K562 (cell line): ENCODE measurements at regions not wholly inside any gene's neighbourhood (a gene's known extent, or its start where the extent isn't known, plus 50 kb on each side); places are given as distances from the start of the nearest gene placed in this dataset.

ENCODE experiments used
- BRD9 ChIP-seq: fragments of 450-650 bp; IDR thresholded peaks from 2 replicates; pipeline ENCODE4 v1.6.1; 2018; ENCODE audit warnings: low read depth; ENCODE audit not compliant: partially characterized antibody
- CXXC5 ChIP-seq: fragments of 250-450 bp; sonication (Bioruptor Pico); IDR thresholded peaks from 2 replicates; pipeline ENCODE4 v1.8.0; 2022; ENCODE audit warnings: inconsistent platforms, mild to moderate bottlenecking, moderate library complexity
- ETV6 ChIP-seq, 3 experiments: fragments of 150-350 bp in 1 of 3; sonication (generic) in 1 of 3; formaldehyde crosslinking in 1 of 3; IDR thresholded peaks; 2 replicates each; pipeline versions ENCODE4 v1.6.1 to v1.8.0; 2014 to 2022; ENCODE audit warnings: borderline replicate concordance in 2 of 3, low read depth in 2 of 3, antibody characterized with exemption in 1 of 3, low read length in 1 of 3, mild to moderate bottlenecking in 1 of 3, missing genetic modification reagents in 1 of 3
- KAT7 ChIP-seq: sonication (generic); formaldehyde crosslinking; IDR thresholded peaks from 2 replicates; pipeline ENCODE4 v1.8.0; 2022; ENCODE audit warnings: missing genetic modification reagents, mild to moderate bottlenecking, borderline replicate concordance
- SAFB2 ChIP-seq: fragments of 200-400 bp; formaldehyde crosslinking; IDR thresholded peaks from 2 replicates; pipeline ENCODE4 v1.6.1; 2018; ENCODE audit warnings: borderline replicate concordance, low read length, low read depth, moderate library complexity; ENCODE audit not compliant: severe bottlenecking
- SMARCA4 ChIP-seq: fragments of 450-650 bp; IDR thresholded peaks from 2 replicates; pipeline ENCODE4 v1.6.1; 2016
- TCFL5 ChIP-seq: fragments of 250-450 bp; sonication (Bioruptor Pico); conservative IDR thresholded peaks from 2 replicates; pipeline ENCODE4 v1.6.1; 2021; ENCODE audit warnings: mild to moderate bottlenecking, moderate library complexity, matching md5 sums
- TF ChIP-seq, protein P1 (sequence below): fragments of 450-650 bp; IDR thresholded peaks from 2 replicates; pipeline ENCODE4 v1.6.1; 2016; ENCODE audit warnings: low read depth, mild to moderate bottlenecking, moderate library complexity
- TF ChIP-seq, protein P2 (sequence below): sonication (generic); formaldehyde crosslinking; IDR thresholded peaks from 2 replicates; pipeline ENCODE4 v1.8.0; 2022; ENCODE audit warnings: missing genetic modification reagents, mild to moderate bottlenecking, borderline replicate concordance
- TF ChIP-seq, protein P3 (sequence below): fragments of 450-650 bp; formaldehyde crosslinking; IDR thresholded peaks from 2 replicates; pipeline ENCODE4 v1.4.0; 2020; ENCODE audit warnings: mild to moderate bottlenecking, moderate library complexity
- TF ChIP-seq, protein P4 (sequence below): sonication (generic); formaldehyde crosslinking; IDR thresholded peaks from 2 replicates; pipeline ENCODE4 v1.8.0; 2022; ENCODE audit warnings: missing genetic modification reagents, mild to moderate bottlenecking, borderline replicate concordance

DNA sequence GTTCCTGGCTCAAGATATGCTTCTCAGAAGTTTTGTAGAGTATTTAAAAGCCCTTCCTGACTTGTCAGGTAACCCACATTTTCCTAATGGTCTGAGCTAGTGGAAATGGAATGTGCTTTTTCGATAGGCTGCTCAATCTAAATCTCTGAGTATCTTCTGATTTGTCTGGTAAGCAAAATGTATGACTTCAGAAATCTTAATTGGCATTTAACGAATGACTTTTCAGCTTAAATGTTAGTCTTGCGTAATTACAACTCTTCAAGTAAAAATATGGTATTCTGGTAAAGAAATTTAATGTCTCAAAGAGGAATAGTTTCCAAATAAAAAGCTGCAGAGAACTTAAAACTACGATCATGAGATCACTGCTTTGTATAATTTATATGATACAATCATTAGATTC is 379.1 kb downstream of the ANKRD50 start (continued):
- TF ChIP-seq, protein P1, sequence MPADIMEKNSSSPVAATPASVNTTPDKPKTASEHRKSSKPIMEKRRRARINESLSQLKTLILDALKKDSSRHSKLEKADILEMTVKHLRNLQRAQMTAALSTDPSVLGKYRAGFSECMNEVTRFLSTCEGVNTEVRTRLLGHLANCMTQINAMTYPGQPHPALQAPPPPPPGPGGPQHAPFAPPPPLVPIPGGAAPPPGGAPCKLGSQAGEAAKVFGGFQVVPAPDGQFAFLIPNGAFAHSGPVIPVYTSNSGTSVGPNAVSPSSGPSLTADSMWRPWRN = no peak
- TF ChIP-seq TCFL5 (CRISPR knock-in tag) = no peak
- no peak for TF ChIP-seq CXXC5
- TF ChIP-seq, protein P2, sequence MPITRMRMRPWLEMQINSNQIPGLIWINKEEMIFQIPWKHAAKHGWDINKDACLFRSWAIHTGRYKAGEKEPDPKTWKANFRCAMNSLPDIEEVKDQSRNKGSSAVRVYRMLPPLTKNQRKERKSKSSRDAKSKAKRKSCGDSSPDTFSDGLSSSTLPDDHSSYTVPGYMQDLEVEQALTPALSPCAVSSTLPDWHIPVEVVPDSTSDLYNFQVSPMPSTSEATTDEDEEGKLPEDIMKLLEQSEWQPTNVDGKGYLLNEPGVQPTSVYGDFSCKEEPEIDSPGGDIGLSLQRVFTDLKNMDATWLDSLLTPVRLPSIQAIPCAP (CRISPR knock-in tag) = no peak
- TF ChIP-seq, protein P3, sequence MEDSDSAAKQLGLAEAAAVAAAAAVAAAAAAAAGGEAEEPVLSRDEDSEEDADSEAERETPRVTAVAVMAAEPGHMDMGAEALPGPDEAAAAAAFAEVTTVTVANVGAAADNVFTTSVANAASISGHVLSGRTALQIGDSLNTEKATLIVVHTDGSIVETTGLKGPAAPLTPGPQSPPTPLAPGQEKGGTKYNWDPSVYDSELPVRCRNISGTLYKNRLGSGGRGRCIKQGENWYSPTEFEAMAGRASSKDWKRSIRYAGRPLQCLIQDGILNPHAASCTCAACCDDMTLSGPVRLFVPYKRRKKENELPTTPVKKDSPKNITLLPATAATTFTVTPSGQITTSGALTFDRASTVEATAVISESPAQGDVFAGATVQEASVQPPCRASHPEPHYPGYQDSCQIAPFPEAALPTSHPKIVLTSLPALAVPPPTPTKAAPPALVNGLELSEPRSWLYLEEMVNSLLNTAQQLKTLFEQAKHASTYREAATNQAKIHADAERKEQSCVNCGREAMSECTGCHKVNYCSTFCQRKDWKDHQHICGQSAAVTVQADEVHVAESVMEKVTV (CRISPR knock-in tag) = no peak
- TF ChIP-seq SAFB2 = no peak
- TF ChIP-seq KAT7 = no peak
- no peak for TF ChIP-seq SMARCA4
- no peak for TF ChIP-seq ETV6 (IDR thresholded peaks at IDR 0.05; ENCODE audit: borderline replicate concordance in 1 of 2, low read depth in 2 of 2, low read length in 1 of 2)
- TF ChIP-seq ETV6 (CRISPR knock-in tag; IDR thresholded peaks at IDR 0.05; ENCODE audit: borderline replicate concordance) = no peak
- TF ChIP-seq, protein P4, sequence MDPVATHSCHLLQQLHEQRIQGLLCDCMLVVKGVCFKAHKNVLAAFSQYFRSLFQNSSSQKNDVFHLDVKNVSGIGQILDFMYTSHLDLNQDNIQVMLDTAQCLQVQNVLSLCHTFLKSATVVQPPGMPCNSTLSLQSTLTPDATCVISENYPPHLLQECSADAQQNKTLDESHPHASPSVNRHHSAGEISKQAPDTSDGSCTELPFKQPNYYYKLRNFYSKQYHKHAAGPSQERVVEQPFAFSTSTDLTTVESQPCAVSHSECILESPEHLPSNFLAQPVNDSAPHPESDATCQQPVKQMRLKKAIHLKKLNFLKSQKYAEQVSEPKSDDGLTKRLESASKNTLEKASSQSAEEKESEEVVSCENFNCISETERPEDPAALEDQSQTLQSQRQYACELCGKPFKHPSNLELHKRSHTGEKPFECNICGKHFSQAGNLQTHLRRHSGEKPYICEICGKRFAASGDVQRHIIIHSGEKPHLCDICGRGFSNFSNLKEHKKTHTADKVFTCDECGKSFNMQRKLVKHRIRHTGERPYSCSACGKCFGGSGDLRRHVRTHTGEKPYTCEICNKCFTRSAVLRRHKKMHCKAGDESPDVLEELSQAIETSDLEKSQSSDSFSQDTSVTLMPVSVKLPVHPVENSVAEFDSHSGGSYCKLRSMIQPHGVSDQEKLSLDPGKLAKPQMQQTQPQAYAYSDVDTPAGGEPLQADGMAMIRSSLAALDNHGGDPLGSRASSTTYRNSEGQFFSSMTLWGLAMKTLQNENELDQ = no peak
- no peak for TF ChIP-seq BRD9
